CD4-positive, alpha-beta T cell treated with Interleukin-4 for 1 hour (primary cell): ENCODE measurements at regions not wholly inside any gene's neighbourhood (a gene's known extent, or its start where the extent isn't known, plus 50 kb on each side); places are given as distances from the start of the nearest gene placed in this dataset.

Experiments used
- DNase-seq, 2 donors: peaks; one replicate each; pipeline ENCODE4 v3.0.0-alpha.2; 2020 to 2022

- DNase-seq = no peak
These were observed 587.4 kb downstream of the METTL4 start for GRCh38 chr18:1983746-1984515.

- DNase-seq = no peak
These were observed 577.4 kb downstream of the METTL4 start for GRCh38 chr18:1993866-1994265.

GRCh38 chr18:1994471-1994870 lies 576.8 kb downstream of the METTL4 start:
- no peak for DNase-seq

GRCh38 chr18:1995041-1995612 lies 576.2 kb downstream of the METTL4 start:
- DNase-seq = no peak

- no peak for DNase-seq
These were observed 573.2 kb downstream of the METTL4 start for GRCh38 chr18:1998121-1998520.

GRCh38 chr18:1999387-1999786 lies 571.9 kb downstream of the METTL4 start:
- DNase-seq = no peak

- DNase-seq = no peak
These were observed 569.2 kb downstream of the METTL4 start for GRCh38 chr18:2002151-2002550.

- no peak for DNase-seq
These were observed 568.7 kb downstream of the METTL4 start for GRCh38 chr18:2002604-2003003.

GRCh38 chr18:2009942-2010697 lies 561.2 kb downstream of the METTL4 start:
- DNase-seq = no peak

- no peak for DNase-seq
These were observed 544.3 kb downstream of the METTL4 start for GRCh38 chr18:2027016-2027415.

- no peak for DNase-seq
These were observed 543.5 kb downstream of the METTL4 start for GRCh38 chr18:2027756-2028155.

- no peak for DNase-seq
These were observed 542.3 kb downstream of the METTL4 start for GRCh38 chr18:2028986-2029385.

- DNase-seq = no peak
These were observed 540.7 kb downstream of the METTL4 start for GRCh38 chr18:2030647-2031046.

- DNase-seq = no peak
These were observed 539.3 kb downstream of the METTL4 start for GRCh38 chr18:2032036-2032435.

GRCh38 chr18:2035056-2035455 lies 536.2 kb downstream of the METTL4 start:
- no peak for DNase-seq

GRCh38 chr18:2036086-2036485 lies 535.2 kb downstream of the METTL4 start:
- DNase-seq = no peak

- no peak for DNase-seq
These were observed 531.0 kb downstream of the METTL4 start for GRCh38 chr18:2040279-2040678.

- no peak for DNase-seq
These were observed 521.3 kb downstream of the METTL4 start for GRCh38 chr18:2049986-2050385.

GRCh38 chr18:2050702-2051201 lies 520.6 kb downstream of the METTL4 start:
- DNase-seq = no peak

- DNase-seq = no peak
These were observed 517.7 kb downstream of the METTL4 start for GRCh38 chr18:2053490-2054089.

- DNase-seq = no peak
These were observed 512.0 kb downstream of the METTL4 start for GRCh38 chr18:2059336-2059735.

- DNase-seq = no peak
These were observed 511.2 kb downstream of the METTL4 start for GRCh38 chr18:2060086-2060485.

- DNase-seq = no peak
These were observed 500.7 kb downstream of the METTL4 start for GRCh38 chr18:2070631-2071030.
